Activated CD4-positive, alpha-beta memory T cell treated with anti-CD3 and anti-CD28 coated beads for 36 hours (primary cell): ENCODE measurements at regions not wholly inside any gene's neighbourhood (a gene's known extent, or its start where the extent isn't known, plus 50 kb on each side); places are given as distances from the start of the nearest gene placed in this dataset.

Source experiments
- CTCF ChIA-PET: fragments of 350-600 bp; sonication (Branson Sonifier 250); formaldehyde crosslinking; loops from one replicate; lab custom pipeline; 2021; ENCODE audit warnings: antibody characterized with exemption, inconsistent platforms; lab: Charles Lee
- POLR2A ChIA-PET: fragments of 350-600 bp; sonication (Branson Sonifier 250); formaldehyde crosslinking; loops from one replicate; lab custom pipeline; 2021; ENCODE audit warnings: antibody characterized with exemption; lab: Charles Lee
- DNase-seq: peaks from one replicate; pipeline ENCODE4 v3.0.0-alpha.2; 2020
- H3K27ac Mint-ChIP-seq: one replicate; pipeline ENCODE4 v1.8.0; 2021; ENCODE audit warnings: mixed read lengths
- H3K27me3 Mint-ChIP-seq: one replicate; pipeline ENCODE4 v1.8.0; 2021; ENCODE audit warnings: mixed read lengths
- H3K36me3 Mint-ChIP-seq: one replicate; pipeline ENCODE4 v1.8.0; 2021; ENCODE audit warnings: mixed read lengths
- H3K4me1 Mint-ChIP-seq: one replicate; pipeline ENCODE4 v1.8.0; 2021; ENCODE audit warnings: low read depth, mixed read lengths
- H3K4me3 Mint-ChIP-seq: one replicate; pipeline ENCODE4 v1.8.0; 2021; ENCODE audit warnings: mild to moderate bottlenecking, mixed read lengths
- H3K9me3 Mint-ChIP-seq: one replicate; pipeline ENCODE4 v1.8.0; 2021; ENCODE audit warnings: mixed read lengths
- intact Hi-C: fragments of 100-400 bp; cut with micrococcal nuclease; formaldehyde crosslinking; loops from one replicate; pipeline ENCODE4 v1.15.1; 2023

DNA sequence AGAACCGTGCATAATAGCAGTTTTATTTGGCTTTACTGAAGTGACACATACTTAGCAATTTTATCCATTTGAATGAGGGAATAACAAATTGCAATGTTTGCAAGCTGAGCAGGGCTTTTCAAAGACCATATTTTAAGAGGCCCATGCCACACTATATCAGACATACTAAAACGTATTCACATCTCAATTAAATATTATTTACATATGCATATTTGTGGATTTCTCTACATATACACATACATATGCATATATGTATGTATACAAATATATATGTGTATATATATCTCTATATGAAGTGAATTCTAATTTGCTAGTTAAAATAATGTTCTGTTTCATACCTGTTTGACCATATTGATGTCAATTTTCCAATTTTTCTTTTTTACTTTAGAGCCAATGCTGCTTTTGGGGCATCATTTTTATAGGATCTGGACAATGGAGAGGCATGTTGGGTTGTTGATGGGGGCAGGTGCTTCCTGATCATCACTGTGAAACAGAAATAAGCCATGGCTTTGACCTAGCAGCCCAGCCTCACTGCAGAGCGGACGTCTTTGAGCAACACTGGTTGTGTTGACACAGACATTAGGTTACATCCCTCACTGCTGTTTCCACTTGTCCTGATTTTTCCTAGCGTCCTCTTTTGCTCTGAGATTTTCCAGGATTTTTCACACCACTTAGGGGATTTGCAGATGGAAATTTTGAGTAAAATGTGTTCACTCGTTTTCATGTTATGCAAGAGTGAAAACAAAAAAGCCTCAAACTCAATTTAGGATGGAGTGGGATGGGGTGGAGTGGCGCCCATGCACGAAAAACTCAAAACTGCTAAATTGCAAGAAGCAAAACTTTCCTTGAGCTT is 56.9 kb downstream of the RDH14 start:
- POLR2A ChIA-PET: no interaction called here
- H3K4me3 Mint-ChIP-seq: no peak overlapping the region
- intact Hi-C loops: no loop called here
- DNase-seq: no peak
- H3K27ac Mint-ChIP-seq: no peak overlapping the region
- peaks cover 9% of the 10 kb centered on the region for H3K27me3 Mint-ChIP-seq
- no peaks in the 10 kb centered on the region for H3K36me3 Mint-ChIP-seq
- CTCF ChIA-PET: no interaction called here
- no peaks in the 10 kb centered on the region for H3K4me1 Mint-ChIP-seq
- no peaks in the 10 kb centered on the region for H3K9me3 Mint-ChIP-seq

DNA sequence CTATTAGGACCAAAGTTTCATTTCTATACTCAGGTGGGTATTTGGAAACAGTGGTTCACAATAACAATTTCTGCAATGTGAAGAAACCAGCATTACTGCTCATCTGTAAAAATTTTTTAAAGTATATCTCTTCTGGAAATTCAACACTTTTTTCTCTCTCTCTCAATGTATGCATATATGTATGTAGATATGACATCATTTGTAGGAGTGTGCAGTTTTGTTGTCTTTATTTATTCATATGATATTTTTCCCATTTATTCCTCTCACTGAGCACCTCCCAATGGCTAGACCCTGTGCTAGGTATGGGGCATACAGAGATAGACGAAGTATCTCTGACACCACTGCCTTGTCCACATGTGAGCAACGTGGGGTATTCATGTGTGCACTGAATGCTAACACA is 58.3 kb downstream of the RDH14 start:
- Mint-ChIP-seq H3K36me3 (no peaks in the 10 kb centered on the region), H3K27me3 (peaks cover 7% of the 10 kb centered on the region), H3K4me1 (no peaks in the 10 kb centered on the region), H3K9me3 (no peaks in the 10 kb centered on the region), H3K27ac (no peak overlapping the region), H3K4me3 (no peak overlapping the region)
- DNase-seq: no peak
- intact Hi-C loops: no loop called here
- POLR2A ChIA-PET: no interaction called here
- CTCF ChIA-PET: no interaction called here

DNA sequence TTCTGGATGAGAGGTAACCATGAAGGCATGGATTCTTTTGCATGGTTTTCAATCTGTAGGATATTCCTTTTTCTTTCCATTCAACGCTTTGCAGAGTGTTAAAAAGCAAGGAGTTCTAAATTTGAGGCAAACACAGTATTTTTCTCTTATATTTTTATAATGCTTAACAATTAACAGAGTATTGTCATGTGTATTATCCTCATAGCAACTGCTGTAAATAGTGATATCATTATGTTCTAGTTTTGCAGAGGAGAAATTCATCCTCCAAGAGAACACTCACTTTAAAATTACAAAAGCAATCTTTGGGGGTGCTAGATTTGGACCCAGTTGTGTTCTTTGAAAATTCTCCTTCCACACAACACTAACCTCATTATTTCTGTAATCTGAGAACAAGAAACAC is 58.7 kb downstream of the RDH14 start:
- Mint-ChIP-seq H3K9me3 (no peaks in the 10 kb centered on the region), H3K4me3 (no peak overlapping the region), H3K36me3 (no peaks in the 10 kb centered on the region), H3K27ac (no peak overlapping the region), H3K27me3 (peaks cover 9% of the 10 kb centered on the region), H3K4me1 (no peaks in the 10 kb centered on the region)
- intact Hi-C loops: no loop called here
- CTCF ChIA-PET: no interaction called here
- no peak for DNase-seq
- POLR2A ChIA-PET: no interaction called here

DNA sequence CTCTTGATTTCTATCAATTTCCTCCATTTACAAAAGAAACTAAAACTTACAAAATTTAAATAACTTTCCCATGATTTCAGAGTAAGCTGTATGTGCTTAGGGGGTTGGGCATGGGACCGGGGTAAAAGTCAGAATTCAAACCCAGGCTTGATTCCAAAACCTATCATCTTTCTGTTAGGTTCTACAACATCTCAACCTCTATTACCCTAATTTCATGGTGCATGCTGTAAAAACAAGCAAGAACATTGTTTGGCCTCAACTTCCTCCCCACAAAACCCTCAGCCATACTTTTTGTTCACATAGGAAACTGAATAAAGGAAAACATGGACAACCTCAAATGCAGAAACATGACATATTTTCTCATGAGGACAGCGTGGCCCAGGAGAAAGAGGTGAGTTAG is 59.3 kb downstream of the RDH14 start:
- CTCF ChIA-PET: no interaction called here
- Mint-ChIP-seq H3K27me3 (peaks cover 9% of the 10 kb centered on the region), H3K27ac (no peak overlapping the region), H3K4me3 (no peak overlapping the region), H3K36me3 (no peaks in the 10 kb centered on the region), H3K4me1 (no peaks in the 10 kb centered on the region), H3K9me3 (no peaks in the 10 kb centered on the region)
- intact Hi-C loops: no loop called here
- POLR2A ChIA-PET: no interaction called here
- no peak for DNase-seq

DNA sequence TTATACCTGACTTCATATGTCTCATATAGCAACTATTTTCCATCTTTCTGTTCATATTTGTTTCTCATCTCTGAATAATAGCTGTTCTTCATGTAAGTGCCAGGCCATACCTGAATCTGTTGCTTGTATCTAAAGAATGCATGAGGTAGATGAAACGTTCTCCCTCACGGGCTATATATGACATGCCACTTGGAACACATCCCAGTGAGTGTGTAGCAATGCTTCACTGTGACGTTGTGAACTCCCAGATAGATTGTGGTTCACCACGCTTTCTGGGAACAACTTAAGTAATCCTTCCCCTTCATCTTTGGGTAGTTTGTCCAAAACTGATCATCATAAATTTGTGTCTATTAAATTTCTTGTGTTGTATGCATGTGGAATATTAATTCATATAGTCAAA is 60.1 kb downstream of the RDH14 start:
- no peak for DNase-seq
- POLR2A ChIA-PET: no interaction called here
- Mint-ChIP-seq H3K27me3 (peaks cover 6% of the 10 kb centered on the region), H3K9me3 (no peaks in the 10 kb centered on the region), H3K27ac (no peak overlapping the region), H3K4me1 (no peaks in the 10 kb centered on the region), H3K36me3 (no peaks in the 10 kb centered on the region), H3K4me3 (no peak overlapping the region)
- CTCF ChIA-PET: no interaction called here
- intact Hi-C loops: no loop called here

DNA sequence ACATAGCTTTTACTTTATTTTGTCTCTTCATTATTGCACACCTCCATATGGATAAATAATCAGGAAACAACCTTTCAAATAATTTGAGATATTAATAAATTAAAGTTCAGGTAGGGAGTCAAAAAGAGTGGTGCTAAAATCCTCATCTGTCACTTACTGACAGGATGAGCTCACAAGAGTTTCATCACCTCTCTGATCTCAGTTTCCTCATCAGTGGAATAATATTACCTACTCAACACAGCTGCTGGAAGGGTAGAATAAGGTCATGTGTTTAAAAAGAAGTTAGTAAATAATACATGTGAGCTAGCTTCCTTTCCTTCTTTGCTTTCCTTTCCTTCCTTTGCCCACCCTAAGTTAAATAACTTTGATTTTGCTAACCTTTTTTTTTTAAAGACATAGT is 61.9 kb downstream of the RDH14 start:
- no peak for DNase-seq
- Mint-ChIP-seq H3K27me3 (peaks cover 13% of the 10 kb centered on the region), H3K27ac (no peak overlapping the region), H3K4me3 (no peak overlapping the region), H3K4me1 (no peaks in the 10 kb centered on the region), H3K9me3 (no peaks in the 10 kb centered on the region), H3K36me3 (no peaks in the 10 kb centered on the region)
- ChIA-PET POLR2A (interaction anchor here (0.6 kb wide), 1 partner anchor 870 kb away, joined by 5 read pairs; no protein-coding TSS in a partner anchor), CTCF (no interaction called here)
- intact Hi-C loops: no loop called here

DNA sequence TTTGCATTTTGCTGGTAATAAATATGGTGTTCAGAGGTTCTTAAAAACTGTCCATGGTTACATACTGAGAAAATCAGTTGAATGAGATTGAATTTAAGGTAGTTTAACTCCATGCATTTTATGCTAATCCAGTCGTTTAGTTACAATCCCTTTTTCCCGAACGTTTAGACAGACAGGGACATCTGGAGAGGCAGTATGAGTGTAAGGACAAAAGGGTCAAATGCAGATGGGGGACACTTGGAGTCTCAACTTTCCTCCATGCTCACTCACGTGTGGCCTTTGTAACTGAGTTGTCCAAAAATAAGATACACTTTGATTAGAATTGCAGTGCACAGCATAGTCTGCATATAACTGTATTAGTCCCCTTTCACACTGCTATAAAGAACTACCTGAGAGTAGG is 63.9 kb downstream of the RDH14 start:
- no peaks in the 10 kb centered on the region for H3K4me1 Mint-ChIP-seq

DNA sequence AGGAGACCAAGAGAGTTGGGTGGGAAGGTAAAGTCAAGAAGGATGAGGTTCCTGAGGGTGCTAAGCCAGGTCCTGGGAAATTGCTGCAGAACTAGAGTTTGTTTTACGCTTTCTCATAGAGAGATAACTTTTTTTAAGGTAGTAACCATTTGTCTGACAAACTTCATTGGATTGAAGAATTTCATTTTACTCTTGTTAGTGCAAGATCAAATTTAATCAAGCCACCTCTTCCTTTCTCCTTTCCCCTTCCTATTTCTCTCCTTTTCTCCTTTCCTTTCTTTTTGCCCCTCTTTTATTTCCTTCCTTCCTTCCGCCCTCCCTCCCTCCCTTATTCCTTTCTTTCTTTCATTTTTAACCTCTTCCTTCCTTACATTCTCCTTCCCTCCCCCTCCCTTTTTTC is 65.4 kb downstream of the RDH14 start:
- ChIA-PET POLR2A (no interaction called here), CTCF (no interaction called here)
- Mint-ChIP-seq H3K9me3 (no peaks in the 10 kb centered on the region), H3K36me3 (no peaks in the 10 kb centered on the region), H3K4me3 (no peak overlapping the region), H3K27ac (no peak overlapping the region), H3K27me3 (peaks cover 21% of the 10 kb centered on the region), H3K4me1 (no peaks in the 10 kb centered on the region)
- intact Hi-C loops: no loop called here
- no peak for DNase-seq

More for the DNA sequence above, 63.9 kb downstream of the RDH14 start:
- peaks cover 23% of the 10 kb centered on the region for H3K27me3 Mint-ChIP-seq
- H3K4me3 Mint-ChIP-seq: no peak overlapping the region
- H3K36me3 Mint-ChIP-seq: no peaks in the 10 kb centered on the region
- POLR2A ChIA-PET: no interaction called here
- DNase-seq: no peak
- no peaks in the 10 kb centered on the region for H3K9me3 Mint-ChIP-seq
- CTCF ChIA-PET: no interaction called here
- intact Hi-C loops: no loop called here
- H3K27ac Mint-ChIP-seq: no peak overlapping the region

DNA sequence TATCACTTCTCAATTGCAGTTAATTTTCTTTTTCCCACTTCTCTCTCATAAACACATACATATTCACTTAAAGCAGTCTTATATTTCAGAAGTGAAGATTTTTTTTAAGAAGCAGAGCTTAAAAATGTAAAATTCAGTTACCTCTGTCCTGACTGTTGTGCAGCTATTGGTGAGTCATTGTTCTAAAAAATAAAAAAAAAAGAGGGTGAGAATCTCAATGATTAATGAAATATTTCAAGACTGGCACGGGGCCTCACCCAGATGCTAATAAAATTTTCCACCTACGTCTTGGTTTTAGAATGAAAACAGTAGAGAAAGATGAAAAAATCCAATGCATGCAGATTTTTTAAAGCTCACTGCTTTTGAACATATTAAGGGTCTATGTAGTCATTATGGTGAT is 67.7 kb downstream of the RDH14 start:
- DNase-seq: no peak
- Mint-ChIP-seq H3K36me3 (no peaks in the 10 kb centered on the region), H3K4me3 (no peak overlapping the region), H3K27me3 (peaks cover 20% of the 10 kb centered on the region), H3K27ac (no peak overlapping the region), H3K4me1 (no peaks in the 10 kb centered on the region), H3K9me3 (no peaks in the 10 kb centered on the region)
- intact Hi-C loops: no loop called here
- ChIA-PET CTCF (interaction anchor here (0.6 to 1.0 kb wide), 2 partner anchors 28 to 518 kb away, joined by 3 read pairs; no protein-coding TSS in a partner anchor), POLR2A (no interaction called here)

DNA sequence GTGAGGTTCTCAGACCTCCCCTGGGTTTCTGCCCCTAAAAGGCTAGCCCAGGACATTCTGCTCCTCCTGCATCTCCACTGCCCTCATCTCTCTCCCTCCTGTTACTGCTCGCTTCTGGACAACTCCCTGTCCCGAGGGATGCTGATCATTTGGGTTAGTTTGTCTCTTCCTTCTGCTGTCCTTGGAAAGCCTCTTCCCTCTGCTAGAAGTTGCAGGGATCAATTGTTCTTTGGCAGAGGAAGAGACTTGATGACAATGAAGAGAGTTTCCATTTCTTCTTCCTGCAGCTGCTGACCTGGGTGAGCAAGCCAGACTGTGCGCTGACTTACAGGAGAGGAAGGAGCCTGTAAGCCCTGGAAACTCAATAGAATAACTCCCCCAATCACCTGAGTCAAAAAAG is 68.9 kb downstream of the RDH14 start:
- no peaks in the 10 kb centered on the region for H3K36me3 Mint-ChIP-seq
- no peaks in the 10 kb centered on the region for H3K4me1 Mint-ChIP-seq
- ChIA-PET POLR2A (no interaction called here), CTCF (no interaction called here)
- intact Hi-C loops: no loop called here
- DNase-seq: no peak
- H3K9me3 Mint-ChIP-seq: no peaks in the 10 kb centered on the region
- H3K27ac Mint-ChIP-seq: no peak overlapping the region
- peaks cover 19% of the 10 kb centered on the region for H3K27me3 Mint-ChIP-seq
- no peak overlapping the region for H3K4me3 Mint-ChIP-seq

DNA sequence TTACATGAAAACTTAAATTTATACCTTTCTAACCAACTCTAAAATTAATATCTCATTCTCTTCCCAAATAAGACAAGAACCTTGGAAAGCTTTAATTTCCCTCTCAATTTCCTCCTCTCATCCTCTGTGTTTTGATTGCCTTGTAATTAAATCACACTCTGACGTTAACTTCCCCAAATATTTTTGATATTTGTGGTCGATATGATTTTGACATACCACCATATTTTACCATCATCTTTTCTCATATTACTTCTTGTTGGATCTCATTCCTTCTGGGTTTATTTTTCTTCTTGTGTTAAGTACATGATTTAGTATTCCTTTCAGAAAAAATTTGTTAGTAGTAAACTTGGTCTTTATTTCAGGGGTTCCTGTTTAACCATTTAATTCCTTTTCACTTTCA is 69.6 kb downstream of the RDH14 start:
- Mint-ChIP-seq H3K9me3 (no peaks in the 10 kb centered on the region), H3K4me1 (no peaks in the 10 kb centered on the region), H3K27me3 (peaks cover 19% of the 10 kb centered on the region), H3K4me3 (no peak overlapping the region), H3K36me3 (no peaks in the 10 kb centered on the region), H3K27ac (no peak overlapping the region)
- POLR2A ChIA-PET: no interaction called here
- intact Hi-C loops: no loop called here
- DNase-seq: no peak
- CTCF ChIA-PET: no interaction called here

DNA sequence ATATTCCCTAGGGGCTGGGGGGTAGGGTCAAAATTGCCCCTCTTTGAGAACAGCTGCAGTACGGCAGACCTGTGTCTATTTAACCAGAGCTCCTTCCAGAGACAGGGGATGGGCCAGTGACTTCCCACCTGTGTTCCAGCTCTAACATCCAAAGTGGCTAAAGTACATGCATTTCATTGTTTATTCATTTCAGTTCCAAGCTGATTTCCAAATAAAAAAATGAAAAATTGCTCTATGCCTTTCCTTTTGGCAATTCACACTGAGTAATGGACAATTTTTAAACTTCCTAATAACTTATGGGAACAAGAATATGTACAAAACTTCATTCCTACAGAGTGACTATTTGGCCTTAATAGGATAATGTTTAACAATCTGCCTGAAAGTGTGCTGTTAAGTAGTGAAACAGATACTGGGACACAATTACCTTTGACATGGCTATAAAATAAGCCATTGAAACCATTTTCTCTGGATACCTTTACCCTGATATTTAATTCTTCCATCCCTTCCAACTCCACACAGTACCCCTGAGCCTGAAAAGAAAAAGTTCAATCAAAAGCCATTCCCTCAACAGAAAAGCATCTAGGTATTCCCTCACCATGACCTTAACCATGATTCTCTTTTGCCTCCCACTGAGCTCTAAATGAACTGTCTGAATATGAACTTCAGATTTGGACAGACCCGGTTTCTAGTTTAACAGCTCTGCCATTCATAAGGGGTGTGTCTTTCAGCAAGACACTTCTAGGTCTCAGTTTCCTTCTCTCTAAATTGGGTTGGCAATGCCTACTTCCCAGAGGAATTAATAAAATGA is 73.1 kb downstream of the RDH14 start:
- POLR2A ChIA-PET: no interaction called here
- no peak for DNase-seq
- H3K4me3 Mint-ChIP-seq: no peak overlapping the region
- no peaks in the 10 kb centered on the region for H3K9me3 Mint-ChIP-seq
- H3K27ac Mint-ChIP-seq: no peak overlapping the region
- intact Hi-C loops: no loop called here
- CTCF ChIA-PET: no interaction called here
- H3K27me3 Mint-ChIP-seq: peaks cover 2% of the 10 kb centered on the region
- no peaks in the 10 kb centered on the region for H3K36me3 Mint-ChIP-seq
- no peaks in the 10 kb centered on the region for H3K4me1 Mint-ChIP-seq
